ENCODE measurements at regions not wholly inside any gene's neighbourhood (a gene's known extent, or its start where the extent isn't known, plus 50 kb on each side); places are given as distances from the start of the nearest gene placed in this dataset.

DNA sequence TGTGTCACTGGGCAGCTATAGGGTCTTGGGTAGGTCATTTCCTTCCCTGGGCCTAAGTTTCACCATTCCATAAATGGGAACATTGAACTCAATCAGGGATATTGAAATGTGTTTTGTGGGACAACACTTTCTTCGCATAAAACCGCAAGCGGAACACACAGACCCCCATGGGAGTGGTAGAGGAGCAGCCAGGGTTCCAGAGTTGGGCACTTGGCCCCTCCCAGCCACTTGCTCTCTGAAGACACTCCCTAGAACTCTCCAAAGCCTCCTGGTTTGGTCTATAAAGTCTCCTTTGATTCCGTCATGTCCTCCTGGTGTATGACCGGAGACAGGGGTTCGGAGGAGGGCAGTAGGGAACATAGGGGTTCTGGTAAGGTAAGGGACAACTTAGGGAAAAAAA is 271.7 kb downstream of the UACA start:
- Histone ChIP-seq H3K9me3 (ENCODE audit: control insufficient read depth, low read depth, low read length) (no peaks in the 10 kb centered on the region), H2BK5ac (ENCODE audit: insufficient read length, low read length) (no peak overlapping the region), H3K4ac (ENCODE audit: low read depth, low read length) (no peak overlapping the region), H3K27me3 (ENCODE audit: insufficient read depth, low read length) (no peaks in the 10 kb centered on the region), H2BK12ac (ENCODE audit: insufficient read length, low read depth, low read length) (no peak overlapping the region), H3K9ac (ENCODE audit: extremely low read depth, insufficient read length, low read length) (no peak overlapping the region), H3K23ac (ENCODE audit: insufficient read length, low read depth, low read length) (no peak overlapping the region), H2AK5ac (ENCODE audit: insufficient read length, low read length) (no peak overlapping the region), H3K56ac (ENCODE audit: insufficient read length, low read depth, low read length) (no peak overlapping the region), H4K20me1 (ENCODE audit: control insufficient read depth, insufficient read depth, insufficient read length) (no peaks in the 10 kb centered on the region), H3K4me1 (ENCODE audit: insufficient read depth, low read length) (no peaks in the 10 kb centered on the region), H3K79me1 (ENCODE audit: insufficient read depth, low read depth, low read length, poor library complexity, severe bottlenecking) (no peaks in the 10 kb centered on the region), H3T11ph (ENCODE audit: low read length) (no peak overlapping the region), H2BK15ac (ENCODE audit: low read depth, low read length) (no peak overlapping the region), H2AFZ (ENCODE audit: low read length) (no peak overlapping the region), H2BK120ac (ENCODE audit: low read depth, low read length, poor library complexity, severe bottlenecking) (no peak overlapping the region), H2BK20ac (ENCODE audit: low read depth, low read length, poor library complexity, severe bottlenecking) (no peak overlapping the region), H3K4me2 (ENCODE audit: insufficient read depth, insufficient read length, low read length) (no peak overlapping the region), H3K27ac (ENCODE audit: insufficient read length, low read depth, low read length) (no peak overlapping the region), H3K18ac (ENCODE audit: insufficient read length, low read depth, low read length) (no peak overlapping the region), H4K8ac (replicated peaks; ENCODE audit: insufficient read length, low read depth, low read length) (no peak overlapping the region), H3K23me2 (ENCODE audit: insufficient read length, low read depth, low read length, poor library complexity, severe bottlenecking) (no peaks in the 10 kb centered on the region), H4K5ac (ENCODE audit: insufficient read length, low read depth, low read length) (no peak overlapping the region), H3K79me2 (ENCODE audit: insufficient read depth, low read length) (no peaks in the 10 kb centered on the region), H3K14ac (ENCODE audit: insufficient read depth, low read length) (no peak overlapping the region), H4K91ac (ENCODE audit: insufficient read length, low read depth, low read length) (no peak overlapping the region)
- TF ChIP-seq, protein P1, sequence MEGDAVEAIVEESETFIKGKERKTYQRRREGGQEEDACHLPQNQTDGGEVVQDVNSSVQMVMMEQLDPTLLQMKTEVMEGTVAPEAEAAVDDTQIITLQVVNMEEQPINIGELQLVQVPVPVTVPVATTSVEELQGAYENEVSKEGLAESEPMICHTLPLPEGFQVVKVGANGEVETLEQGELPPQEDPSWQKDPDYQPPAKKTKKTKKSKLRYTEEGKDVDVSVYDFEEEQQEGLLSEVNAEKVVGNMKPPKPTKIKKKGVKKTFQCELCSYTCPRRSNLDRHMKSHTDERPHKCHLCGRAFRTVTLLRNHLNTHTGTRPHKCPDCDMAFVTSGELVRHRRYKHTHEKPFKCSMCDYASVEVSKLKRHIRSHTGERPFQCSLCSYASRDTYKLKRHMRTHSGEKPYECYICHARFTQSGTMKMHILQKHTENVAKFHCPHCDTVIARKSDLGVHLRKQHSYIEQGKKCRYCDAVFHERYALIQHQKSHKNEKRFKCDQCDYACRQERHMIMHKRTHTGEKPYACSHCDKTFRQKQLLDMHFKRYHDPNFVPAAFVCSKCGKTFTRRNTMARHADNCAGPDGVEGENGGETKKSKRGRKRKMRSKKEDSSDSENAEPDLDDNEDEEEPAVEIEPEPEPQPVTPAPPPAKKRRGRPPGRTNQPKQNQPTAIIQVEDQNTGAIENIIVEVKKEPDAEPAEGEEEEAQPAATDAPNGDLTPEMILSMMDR (conservative IDR thresholded peaks at IDR 0.05) = no peak
- no CpG with 5 or more reads among the region's 6 CpGs for WGBS (ENCODE audit: extremely low coverage, insufficient read length, low lambda C conversion rate)
- Mint-ChIP-seq H3K9me3 (no peaks in the 10 kb centered on the region), H3K27ac (no peak overlapping the region; a peak in 1 of 7 replicates), H3K4me3 (no peak overlapping the region), H3K4me1 (peaks cover 10 to 24% of the 10 kb centered on the region in 2 experiments), H3K27me3 (ENCODE audit: low read depth) (peaks cover 3% of the 10 kb centered on the region), H3K36me3 (ENCODE audit: insufficient read depth in 1 of 3, low read depth in 3 of 3) (no peaks in the 10 kb centered on the region)
- DNase-seq = no peak
